HEK293 (cell line): ENCODE measurements at regions not wholly inside any gene's neighbourhood (a gene's known extent, or its start where the extent isn't known, plus 50 kb on each side); places are given as distances from the start of the nearest gene placed in this dataset.

Experiments
- CTCF ChIA-PET: fragments of 350-600 bp; formaldehyde crosslinking; extraction: SDS; loops from one replicate; lab custom pipeline; 2021; ENCODE audit warnings: antibody characterized with exemption; lab: Yijun Ruan, JAX
- POLR2A ChIA-PET: fragments of 300-600 bp; formaldehyde crosslinking; extraction: SDS; loops from one replicate; lab custom pipeline; 2020; ENCODE audit warnings: antibody characterized with exemption, inconsistent platforms; lab: Yijun Ruan, JAX
- H3K27ac ChIP-seq: fragments of 200-500 bp; sonication (Bioruptor generic); 2 replicates; pipeline ENCODE4 v1.5.1; 2014; ENCODE audit warnings: low read depth, low read length, control low read depth, inconsistent platforms; ENCODE audit errors: extremely low read depth
- H3K36me3 ChIP-seq, 2 experiments: fragments of 200-500 bp in 1 of 2; sonication (Bioruptor generic) in 1 of 2; 1 replicate in 1 of 2; 2 replicates in 1 of 2; pipeline ENCODE4 v1.5.1; 2014 to 2017; ENCODE audit warnings: inconsistent platforms in 2 of 2, low read length in 2 of 2; ENCODE audit not compliant: control insufficient read depth in 2 of 2, insufficient read depth in 1 of 2
- H3K4me1 ChIP-seq: fragments of 200-500 bp; sonication (Bioruptor generic); 2 replicates; pipeline ENCODE4 v1.5.1; 2014; ENCODE audit warnings: mild to moderate bottlenecking, low read length, inconsistent platforms; ENCODE audit not compliant: control insufficient read depth, insufficient read depth
- H3K4me3 ChIP-seq: 2 replicates; pipeline ENCODE4 v1.5.1; 2011; ENCODE audit warnings: low read depth, mild to moderate bottlenecking, control low read depth, low read length, moderate library complexity
- H3K9me3 ChIP-seq: fragments of 200-500 bp; sonication (Bioruptor generic); 2 replicates; pipeline ENCODE4 v1.5.1; 2014; ENCODE audit warnings: low read depth, low read length, inconsistent platforms; ENCODE audit not compliant: control insufficient read depth, insufficient read depth
- PRDM1 ChIP-seq: fragments of 450-650 bp; formaldehyde crosslinking; IDR thresholded peaks from 2 replicates; pipeline ENCODE4; 2016; ENCODE audit warnings: missing biosample characterization, missing genetic modification characterization
- REPIN1 ChIP-seq: fragments of 450-650 bp; formaldehyde crosslinking; IDR thresholded peaks from 2 replicates; pipeline ENCODE4 v1.5.1; 2017; ENCODE audit warnings: missing biosample characterization, missing genetic modification characterization, low read depth
- SCRT2 ChIP-seq: fragments of 450-650 bp; formaldehyde crosslinking; IDR thresholded peaks from 2 replicates; pipeline ENCODE4 v1.5.1; 2016; ENCODE audit warnings: missing biosample characterization, missing genetic modification characterization
- ZBTB7A ChIP-seq: fragments of 450-650 bp; formaldehyde crosslinking; IDR thresholded peaks from 2 replicates; pipeline ENCODE4 v1.5.1; 2016; ENCODE audit warnings: low read depth, missing biosample characterization, missing genetic modification characterization
- ZFP37 ChIP-seq: fragments of 450-650 bp; formaldehyde crosslinking; IDR thresholded peaks from 2 replicates; pipeline ENCODE4 v1.5.1; 2016; ENCODE audit warnings: missing biosample characterization, missing genetic modification characterization
- ZIC2 ChIP-seq: fragments of 450-650 bp; formaldehyde crosslinking; IDR thresholded peaks from 2 replicates; pipeline ENCODE4 v1.5.1; 2016; ENCODE audit warnings: missing biosample characterization, missing genetic modification characterization
- ZNF114 ChIP-seq: fragments of 450-650 bp; formaldehyde crosslinking; IDR thresholded peaks from 2 replicates; pipeline ENCODE4 v1.5.0; 2017; ENCODE audit warnings: missing biosample characterization, missing genetic modification characterization
- ZNF133 ChIP-seq: fragments of 450-650 bp; formaldehyde crosslinking; IDR thresholded peaks from 2 replicates; pipeline ENCODE4 v1.5.1; 2016; ENCODE audit warnings: missing biosample characterization, missing genetic modification characterization
- ZNF280D ChIP-seq: fragments of 450-650 bp; formaldehyde crosslinking; IDR thresholded peaks from 2 replicates; pipeline ENCODE4 v1.5.1; 2016; ENCODE audit warnings: missing biosample characterization, missing genetic modification characterization
- ZNF37A ChIP-seq: fragments of 450-650 bp; IDR thresholded peaks from 2 replicates; pipeline ENCODE4 v1.5.1; 2018; ENCODE audit warnings: missing biosample characterization, missing genetic modification characterization
- ZNF394 ChIP-seq: fragments of 450-650 bp; formaldehyde crosslinking; IDR thresholded peaks from 2 replicates; pipeline ENCODE4 v1.5.1; 2016; ENCODE audit warnings: missing biosample characterization, missing genetic modification characterization, mild to moderate bottlenecking, moderate library complexity, borderline replicate concordance
- ZNF423 ChIP-seq: fragments of 450-650 bp; formaldehyde crosslinking; IDR thresholded peaks from 2 replicates; pipeline ENCODE4 v1.5.1; 2016; ENCODE audit warnings: missing biosample characterization, missing genetic modification characterization
- ZNF518A ChIP-seq: fragments of 450-650 bp; formaldehyde crosslinking; conservative IDR thresholded peaks from 2 replicates; pipeline ENCODE4 v1.5.1; 2016; ENCODE audit warnings: low read depth, missing biosample characterization, missing genetic modification characterization
- ZNF544 ChIP-seq: fragments of 450-650 bp; formaldehyde crosslinking; IDR thresholded peaks from 2 replicates; pipeline ENCODE4 v1.5.0; 2017; ENCODE audit warnings: missing biosample characterization, missing genetic modification characterization
- ZNF558 ChIP-seq: fragments of 450-650 bp; formaldehyde crosslinking; IDR thresholded peaks from 2 replicates; pipeline ENCODE4 v1.5.1; 2016; ENCODE audit warnings: missing biosample characterization, missing genetic modification characterization
- ZNF645 ChIP-seq: fragments of 450-650 bp; formaldehyde crosslinking; IDR thresholded peaks from 2 replicates; pipeline ENCODE4; 2016; ENCODE audit warnings: missing biosample characterization, missing genetic modification characterization
- ZNF76 ChIP-seq: fragments of 450-650 bp; formaldehyde crosslinking; IDR thresholded peaks from 2 replicates; pipeline ENCODE4; 2016; ENCODE audit warnings: low read depth, missing biosample characterization, missing genetic modification characterization, borderline replicate concordance
- ZSCAN30 ChIP-seq: fragments of 450-650 bp; IDR thresholded peaks from 2 replicates; pipeline ENCODE4 v1.5.1; 2018; ENCODE audit warnings: missing biosample characterization, mild to moderate bottlenecking, missing genetic modification characterization, moderate library complexity

GRCh38 chr5:158140120-158140731 is 281.3 kb upstream of the CLINT1 start:
- H3K4me3 ChIP-seq, result no peak overlapping the region
- POLR2A ChIA-PET, result no interaction called here
- TF ChIP-seq ZSCAN30 (tag by site-specific recombination) (no peak), ZNF394 (tag by site-specific recombination) (peak; percentile 36; the same call in 1 of the 2 replicates), PRDM1 (no peak)
- H3K9me3 ChIP-seq, result no peaks in the 10 kb centered on the region
- CTCF ChIA-PET, result interaction anchor here (0.6 to 1.2 kb wide), 6 partner anchors 32 to 500 kb away, joined by 3 to 5 read pairs (median 4); no protein-coding TSS in a partner anchor
- no peaks in the 10 kb centered on the region for H3K36me3 ChIP-seq
- no peaks in the 10 kb centered on the region for H3K4me1 ChIP-seq
- H3K27ac ChIP-seq, result no peak overlapping the region

- ChIA-PET POLR2A (no interaction called here), CTCF (interaction anchor here (0.8 to 1.2 kb wide), 3 partner anchors 9 to 146 kb away, joined by 3 to 5 read pairs (median 4); no protein-coding TSS in a partner anchor)
- TF ChIP-seq REPIN1 (no peak), ZNF558 (tag by site-specific recombination) (no peak), ZNF37A (tag by site-specific recombination) (no peak), ZNF544 (tag by site-specific recombination) (no peak), ZNF114 (tag by site-specific recombination) (no peak), SCRT2 (tag by site-specific recombination) (no peak), ZNF76 (tag by site-specific recombination) (no peak)
- Histone ChIP-seq H3K9me3 (no peaks in the 10 kb centered on the region), H3K4me1 (no peaks in the 10 kb centered on the region), H3K4me3 (no peak overlapping the region), H3K36me3 (no peaks in the 10 kb centered on the region), H3K27ac (no peak overlapping the region)
Measured at GRCh38 chr5:158139161-158139560, 280.2 kb upstream of the CLINT1 start.

GRCh38 chr5:158135682-158136179 is 276.8 kb upstream of the CLINT1 start:
- ChIA-PET POLR2A (no interaction called here), CTCF (interaction anchor here (0.8 to 1.7 kb wide), 3 partner anchors 39 to 61 kb away, joined by 3 to 4 read pairs (median 4); no protein-coding TSS in a partner anchor)
- TF ChIP-seq ZNF423 (peak; percentile 56; the same call in 1 of the 2 replicates), ZNF394 (tag by site-specific recombination) (no peak), ZBTB7A (tag by site-specific recombination) (no peak), ZNF518A (tag by site-specific recombination) (no peak), ZIC2 (0 out of 2 replicates have a peak, but pooled peaks have one; percentile 33), ZNF280D (tag by site-specific recombination) (no peak), ZNF133 (tag by site-specific recombination) (no peak), ZNF645 (tag by site-specific recombination) (no peak), ZFP37 (tag by site-specific recombination) (no peak)
- Histone ChIP-seq H3K9me3 (no peaks in the 10 kb centered on the region), H3K4me1 (no peaks in the 10 kb centered on the region), H3K27ac (no peak overlapping the region), H3K36me3 (no peaks in the 10 kb centered on the region), H3K4me3 (no peak overlapping the region)
